ENCODE measurements at regions not wholly inside any gene's neighbourhood (a gene's known extent, or its start where the extent isn't known, plus 50 kb on each side); places are given as distances from the start of the nearest gene placed in this dataset.

GRCh38 chr6:102918161-102918560, 1524.7 kb downstream of the GRIK2 start (continued):
- no peak for TF ChIP-seq HSF1 (IDR thresholded peaks at IDR 0.05; ENCODE audit: low read depth, low read length)
- TF ChIP-seq RELA (IDR thresholded peaks at IDR 0.05; ENCODE audit: borderline replicate concordance, partially characterized antibody), result no peak
- TF ChIP-seq HDGF (IDR thresholded peaks at IDR 0.05), result no peak

DNA sequence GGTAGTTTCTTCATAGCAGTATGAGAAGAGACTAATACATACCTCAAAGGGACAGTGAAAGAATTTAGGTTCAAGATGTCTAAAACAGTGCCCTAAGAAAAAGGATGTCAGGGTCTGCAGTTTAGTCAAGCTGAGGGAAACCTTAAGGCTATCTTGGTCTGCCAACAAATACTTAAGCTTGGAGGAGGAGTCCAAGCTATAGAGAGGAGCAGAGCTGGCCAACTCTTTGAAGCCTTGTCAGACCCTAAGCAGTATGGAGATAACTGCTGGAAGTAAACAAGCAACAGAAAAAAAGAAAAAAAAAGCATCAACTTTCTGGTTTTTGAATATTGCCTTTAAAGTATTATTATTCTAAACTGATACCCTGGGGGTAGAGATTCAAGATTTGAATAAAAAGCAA, 1518.1 kb downstream of the GRIK2 start:
- H3K4me2 ChIP-seq (ENCODE audit: control insufficient read depth, insufficient read depth), result no peak overlapping the region
- ChIA-PET CTCF (interaction anchor here (1.4 kb wide), 1 partner anchor 62 kb away, joined by 3 read pairs; no protein-coding TSS in a partner anchor), RAD21 (ENCODE audit: unreplicated experiment) (no interaction called here), POLR2A (no interaction called here), SMC1A (ENCODE audit: uncharacterized antibody, unreplicated experiment) (interaction anchor here (0.8 kb wide), 1 partner anchor 56 kb away, joined by 3 read pairs; no protein-coding TSS in a partner anchor)
- H3K36me3 ChIP-seq (ENCODE audit: control insufficient read depth in 2 of 2, insufficient read depth in 2 of 2, low read length in 1 of 2), result no peaks in the 10 kb centered on the region
- H3K79me2 ChIP-seq (ENCODE audit: control insufficient read depth, insufficient read depth, low read length), result no peaks in the 10 kb centered on the region
- no TSS peak for BruUV-seq (replicated peaks)
- H3K4me3 ChIP-seq, result no peak overlapping the region
- no peak overlapping the region for H3K27ac ChIP-seq (ENCODE audit: control insufficient read depth, insufficient read depth)
- DNase-seq (ENCODE audit: low read depth, low spot score), result no peak
- no peaks in the 10 kb centered on the region for H3K27me3 ChIP-seq (replicated peaks in 1 of 2; ENCODE audit: control insufficient read depth in 2 of 2, insufficient read depth in 2 of 2, low read length in 1 of 2)
- FAIRE-seq, result no peak
- intact Hi-C loops (cut with micrococcal nuclease; ENCODE audit: unreplicated experiment) (no loop called here), in situ Hi-C loops (cut with MboI) (no loop called here)
- no peaks in the 10 kb centered on the region for H4K20me1 ChIP-seq (ENCODE audit: control insufficient read depth, insufficient read depth)
- ATAC-seq, result no peak
- no peak overlapping the region for H2AFZ ChIP-seq (ENCODE audit: control insufficient read depth, low read depth, low read length)
- H3K4me1 ChIP-seq (ENCODE audit: control insufficient read depth, insufficient read depth, low read length), result no peaks in the 10 kb centered on the region
- no peaks in the 10 kb centered on the region for H3K9me3 ChIP-seq (replicated peaks; ENCODE audit: control insufficient read depth, insufficient read depth, low read length)
- no peak overlapping the region for H3K9ac ChIP-seq (ENCODE audit: control insufficient read depth, insufficient read depth, low read length)
- TF ChIP-seq TCF3 (IDR thresholded peaks at IDR 0.05; ENCODE audit: borderline replicate concordance, insufficient read depth, low read depth, low read length), result no peak
- no peak for TF ChIP-seq ZZZ3 (IDR thresholded peaks at IDR 0.05; ENCODE audit: control insufficient read depth, insufficient read length, low read depth)
- TF ChIP-seq CEBPZ (IDR thresholded peaks at IDR 0.05; ENCODE audit: low read depth, low read length), result no peak
- TF ChIP-seq DPF2 (IDR thresholded peaks at IDR 0.05), result no peak
- no peak for TF ChIP-seq LARP7 (IDR thresholded peaks at IDR 0.05)
- TF ChIP-seq SPI1 (IDR thresholded peaks at IDR 0.05; ENCODE audit: borderline replicate concordance, insufficient read depth, low read depth, low read length), result no peak
- TF ChIP-seq, protein P1, sequence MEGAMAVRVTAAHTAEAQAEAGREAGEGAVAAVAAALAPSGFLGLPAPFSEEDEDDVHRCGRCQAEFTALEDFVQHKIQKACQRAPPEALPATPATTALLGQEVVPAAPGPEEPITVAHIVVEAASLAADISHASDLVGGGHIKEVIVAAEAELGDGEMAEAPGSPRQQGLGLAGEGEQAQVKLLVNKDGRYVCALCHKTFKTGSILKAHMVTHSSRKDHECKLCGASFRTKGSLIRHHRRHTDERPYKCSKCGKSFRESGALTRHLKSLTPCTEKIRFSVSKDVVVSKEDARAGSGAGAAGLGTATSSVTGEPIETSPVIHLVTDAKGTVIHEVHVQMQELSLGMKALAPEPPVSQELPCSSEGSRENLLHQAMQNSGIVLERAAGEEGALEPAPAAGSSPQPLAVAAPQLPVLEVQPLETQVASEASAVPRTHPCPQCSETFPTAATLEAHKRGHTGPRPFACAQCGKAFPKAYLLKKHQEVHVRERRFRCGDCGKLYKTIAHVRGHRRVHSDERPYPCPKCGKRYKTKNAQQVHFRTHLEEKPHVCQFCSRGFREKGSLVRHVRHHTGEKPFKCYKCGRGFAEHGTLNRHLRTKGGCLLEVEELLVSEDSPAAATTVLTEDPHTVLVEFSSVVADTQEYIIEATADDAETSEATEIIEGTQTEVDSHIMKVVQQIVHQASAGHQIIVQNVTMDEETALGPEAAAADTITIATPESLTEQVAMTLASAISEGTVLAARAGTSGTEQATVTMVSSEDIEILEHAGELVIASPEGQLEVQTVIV (IDR thresholded peaks at IDR 0.05; ENCODE audit: borderline replicate concordance, partially characterized antibody), result no peak
- TF ChIP-seq NFYB (IDR thresholded peaks at IDR 0.05; ENCODE audit: insufficient read depth, low read depth, low read length), result no peak
- TF ChIP-seq FOXK2 (IDR thresholded peaks at IDR 0.05), result no peak
- TF ChIP-seq MEF2A (IDR thresholded peaks at IDR 0.05; ENCODE audit: insufficient read depth, low read depth, low read length), result no peak
- TF ChIP-seq SMAD1 (IDR thresholded peaks at IDR 0.05; ENCODE audit: low read depth, partially characterized antibody), result no peak
- TF ChIP-seq RFX5 (IDR thresholded peaks at IDR 0.05; ENCODE audit: low read depth, low read length), result no peak
- TF ChIP-seq STAT1 (conservative IDR thresholded peaks at IDR 0.05), result no peak
- TF ChIP-seq BMI1 (IDR thresholded peaks at IDR 0.05; ENCODE audit: borderline replicate concordance), result no peak
- TF ChIP-seq IKZF1 (conservative IDR thresholded peaks at IDR 0.05), result no peak
- no peak for TF ChIP-seq RELA (IDR thresholded peaks at IDR 0.05; ENCODE audit: borderline replicate concordance, partially characterized antibody)
- TF ChIP-seq ZBED1 (IDR thresholded peaks at IDR 0.05; ENCODE audit: borderline replicate concordance), result no peak
